Hepatocyte (in vitro differentiated cells): ENCODE measurements at regions not wholly inside any gene's neighbourhood (a gene's known extent, or its start where the extent isn't known, plus 50 kb on each side); places are given as distances from the start of the nearest gene placed in this dataset.

ENCODE experiments used
- EZH2phosphoT487 ChIP-seq: fragments of 200-600 bp; sonication (generic); IDR thresholded peaks from one replicate; pipeline ENCODE4 v1.6.1; 2018; ENCODE audit warnings: antibody characterized with exemption, mild to moderate bottlenecking, low read depth, moderate library complexity; ENCODE audit not compliant: unreplicated experiment, severe bottlenecking
- TF ChIP-seq, protein P1 (sequence below): fragments of 200-600 bp; sonication (generic); IDR thresholded peaks from 2 replicates; pipeline ENCODE4 v1.5.1; 2016; ENCODE audit warnings: antibody characterized with exemption, mild to moderate bottlenecking; ENCODE audit not compliant: poor library complexity

DNA sequence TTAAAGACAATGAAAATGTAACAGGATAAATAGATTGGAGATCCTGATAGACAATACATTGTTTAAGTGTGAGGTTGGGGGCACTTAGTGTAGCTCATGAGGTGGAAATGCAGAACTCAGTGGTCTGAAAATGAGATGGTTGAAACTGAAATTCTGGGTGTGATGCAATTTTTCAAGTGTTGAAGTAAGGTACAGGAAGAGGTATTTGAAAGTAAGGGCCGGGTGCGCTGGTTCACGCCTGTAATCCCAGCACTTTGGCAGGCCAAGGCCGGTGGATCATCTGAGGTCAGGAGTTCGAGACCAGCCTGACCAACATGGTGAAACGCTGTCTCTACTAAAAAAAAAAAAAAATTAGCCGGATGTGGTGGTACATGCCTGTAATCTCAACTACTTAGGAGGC is 113.0 kb downstream of the UFM1 start:
- TF ChIP-seq, protein P1, sequence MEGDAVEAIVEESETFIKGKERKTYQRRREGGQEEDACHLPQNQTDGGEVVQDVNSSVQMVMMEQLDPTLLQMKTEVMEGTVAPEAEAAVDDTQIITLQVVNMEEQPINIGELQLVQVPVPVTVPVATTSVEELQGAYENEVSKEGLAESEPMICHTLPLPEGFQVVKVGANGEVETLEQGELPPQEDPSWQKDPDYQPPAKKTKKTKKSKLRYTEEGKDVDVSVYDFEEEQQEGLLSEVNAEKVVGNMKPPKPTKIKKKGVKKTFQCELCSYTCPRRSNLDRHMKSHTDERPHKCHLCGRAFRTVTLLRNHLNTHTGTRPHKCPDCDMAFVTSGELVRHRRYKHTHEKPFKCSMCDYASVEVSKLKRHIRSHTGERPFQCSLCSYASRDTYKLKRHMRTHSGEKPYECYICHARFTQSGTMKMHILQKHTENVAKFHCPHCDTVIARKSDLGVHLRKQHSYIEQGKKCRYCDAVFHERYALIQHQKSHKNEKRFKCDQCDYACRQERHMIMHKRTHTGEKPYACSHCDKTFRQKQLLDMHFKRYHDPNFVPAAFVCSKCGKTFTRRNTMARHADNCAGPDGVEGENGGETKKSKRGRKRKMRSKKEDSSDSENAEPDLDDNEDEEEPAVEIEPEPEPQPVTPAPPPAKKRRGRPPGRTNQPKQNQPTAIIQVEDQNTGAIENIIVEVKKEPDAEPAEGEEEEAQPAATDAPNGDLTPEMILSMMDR, result no peak
- no peak for TF ChIP-seq EZH2phosphoT487
